Activated CD4-positive, CD25-positive, alpha-beta regulatory T cell treated with anti-CD3 and anti-CD28 coated beads, Interleukin-2, amount 50 U/mL, for 24 hours (primary cell): ENCODE measurements at regions not wholly inside any gene's neighbourhood (a gene's known extent, or its start where the extent isn't known, plus 50 kb on each side); places are given as distances from the start of the nearest gene placed in this dataset.
A peak's percentile ranks its signal among the peaks of the same experiment; 100 is the strongest.

Experiments
- ATAC-seq, 2 donors: fragments of 150-1000 bp; cut with Tn5 transposase; one replicate each; pipeline ENCODE4 v1.10.0; 2021; ENCODE audit warnings: mild to moderate bottlenecking in 1 of 2, moderate library complexity in 1 of 2

DNA sequence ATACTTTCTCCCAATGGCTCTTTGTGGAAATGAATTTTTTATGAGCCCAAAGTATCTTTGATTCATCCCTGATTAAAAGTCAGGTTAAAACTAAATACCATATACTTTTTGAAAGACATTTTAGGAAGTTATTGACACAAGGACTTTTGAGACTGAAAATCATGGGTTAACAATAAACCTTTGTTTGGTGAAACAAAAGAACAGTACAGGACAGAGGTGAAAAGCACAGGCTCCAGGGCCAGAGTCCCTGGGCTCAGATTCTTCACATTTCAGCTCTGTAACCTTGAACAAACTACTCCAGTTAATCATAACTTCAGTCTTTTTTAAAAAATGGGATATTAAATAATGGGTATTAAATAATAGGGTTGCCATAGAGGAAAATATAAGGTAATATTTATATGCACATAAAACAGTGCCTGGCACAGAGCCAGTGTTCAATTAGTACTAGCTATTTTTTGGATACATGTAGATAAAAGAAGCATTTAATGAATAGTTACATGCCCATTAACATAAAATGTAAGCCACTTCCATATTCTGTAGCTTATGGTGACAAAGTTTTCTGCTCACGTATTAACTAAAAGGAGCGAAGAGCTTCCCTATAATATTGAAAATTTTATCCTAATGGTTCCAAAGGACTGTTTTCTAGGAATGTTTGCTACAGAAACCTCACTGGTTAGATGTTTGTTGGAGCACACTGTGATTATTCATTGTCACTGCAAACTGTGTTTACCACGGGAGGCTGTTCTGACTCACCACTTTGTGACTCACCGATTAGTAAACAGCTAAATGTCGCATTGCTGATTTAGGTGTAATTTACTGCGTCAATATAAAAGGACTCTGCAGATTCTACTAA is 255.4 kb downstream of the DAD1 start:
- no peak for ATAC-seq

GRCh38 chr14:22332686-22333421 is 256.2 kb downstream of the DAD1 start:
- ATAC-seq = no peak

- ATAC-seq = no peak
Measured at GRCh38 chr14:22329371-22329770, 259.7 kb downstream of the DAD1 start.

DNA sequence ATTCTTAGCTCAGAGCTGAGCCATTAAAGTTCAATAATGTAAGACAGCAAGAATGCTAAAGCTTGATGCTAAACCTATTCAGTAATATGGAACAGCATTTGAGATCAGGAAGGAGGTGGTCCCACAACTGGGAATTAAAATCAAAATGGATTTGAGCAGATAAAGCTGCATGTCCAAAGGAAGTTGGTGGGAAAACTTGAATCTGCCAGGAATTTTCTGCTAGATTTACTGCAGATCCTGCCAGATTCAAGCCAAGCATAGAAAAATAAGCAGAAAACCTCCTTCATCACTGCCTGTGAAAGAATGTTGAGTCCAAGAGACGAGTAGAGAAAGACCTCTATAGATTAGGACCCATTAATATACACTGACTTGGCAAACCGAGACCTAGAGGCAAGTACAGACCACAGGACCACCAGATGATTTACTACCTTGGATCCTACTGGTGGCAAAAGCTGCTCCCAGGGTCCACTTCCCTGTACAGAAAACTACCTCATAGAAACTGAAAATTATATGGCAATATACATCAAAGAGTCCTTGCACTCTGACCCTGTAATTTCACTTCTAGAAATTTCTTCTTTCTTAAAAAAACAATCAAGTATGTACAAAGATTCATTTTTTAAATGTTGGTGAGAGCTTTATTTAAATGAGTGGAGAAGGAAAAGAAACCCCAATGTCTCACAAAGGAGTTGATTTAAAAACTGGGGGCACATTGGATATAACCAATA is 263.2 kb downstream of the DAD1 start:
- no peak for ATAC-seq

GRCh38 chr14:22320362-22320750 is 268.7 kb downstream of the DAD1 start:
- ATAC-seq = no peak

DNA sequence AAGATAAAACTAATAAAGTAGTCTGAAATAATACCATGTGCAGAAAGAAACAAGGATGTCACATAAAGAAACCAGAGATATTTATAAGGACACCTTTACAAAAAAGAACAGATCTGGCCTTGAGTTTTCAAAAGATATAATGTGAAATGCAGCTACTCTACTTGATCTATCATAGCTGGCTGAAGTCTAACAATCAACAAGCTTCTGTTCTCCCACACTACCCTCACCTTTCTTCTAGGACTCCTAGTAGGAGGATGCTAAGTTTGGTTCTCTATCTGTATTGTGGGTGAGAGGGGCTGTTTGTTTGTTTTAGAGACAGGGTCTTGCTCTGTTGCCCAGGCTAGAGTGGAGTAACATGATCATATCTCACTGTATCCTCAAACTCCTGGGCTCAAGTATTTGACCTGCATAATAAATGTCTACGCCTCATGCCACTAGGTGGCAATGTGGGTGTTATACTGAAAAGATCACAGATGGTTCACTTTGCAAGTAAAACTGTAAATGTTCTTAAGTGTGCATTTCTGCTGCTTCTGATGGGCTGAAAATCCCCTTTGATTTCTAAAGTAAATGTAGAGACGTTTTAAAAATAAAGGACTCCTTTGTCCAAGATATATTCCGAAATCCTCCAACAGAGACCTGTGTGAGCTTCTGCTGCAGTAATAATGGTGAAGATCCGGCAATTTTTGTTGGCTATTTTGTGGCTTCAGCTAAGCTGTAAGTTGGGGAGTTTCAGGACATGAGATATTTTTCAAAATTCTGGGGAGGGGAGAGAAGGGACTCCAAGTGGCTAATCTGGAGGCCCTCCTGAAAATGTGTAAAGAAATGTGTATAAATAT is 269.3 kb downstream of the DAD1 start:
- no peak for ATAC-seq

DNA sequence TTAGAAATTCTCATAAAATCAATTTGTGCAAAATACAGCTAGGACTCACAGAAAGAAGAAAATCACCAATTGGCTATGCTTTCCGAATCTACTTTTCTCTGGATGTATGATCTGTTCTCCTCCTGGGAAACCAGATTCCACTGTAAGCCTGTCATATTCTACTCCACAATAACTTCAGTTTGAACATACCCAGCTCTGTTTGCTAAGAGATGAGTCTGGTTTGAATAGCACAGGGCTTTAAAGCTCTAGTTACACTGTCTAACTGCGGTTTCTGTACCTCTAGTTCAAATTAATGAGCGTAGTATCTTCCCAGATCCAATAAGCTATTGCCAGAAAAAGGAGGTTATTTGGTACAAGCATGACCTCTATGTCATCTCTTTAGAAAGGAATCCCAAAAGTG is 270.1 kb downstream of the DAD1 start:
- ATAC-seq = no peak

DNA sequence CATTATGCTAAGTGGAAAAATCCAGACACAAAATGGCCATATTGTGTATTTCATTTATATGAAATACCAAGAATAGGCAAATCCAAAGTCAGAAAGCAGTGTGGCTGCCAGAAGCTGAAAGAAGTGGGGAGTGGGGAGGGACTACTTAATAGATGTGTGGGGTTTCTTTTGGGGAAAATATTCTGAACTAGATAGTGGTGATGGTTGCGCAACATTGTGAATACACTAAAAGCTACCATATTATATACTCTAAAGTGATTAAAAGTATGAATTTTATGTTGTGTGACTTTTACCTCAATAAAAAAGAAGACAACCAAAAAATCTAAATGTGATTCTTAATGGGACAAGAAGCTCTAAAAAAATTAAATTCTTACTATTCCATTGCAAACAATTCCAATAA is 272.6 kb downstream of the DAD1 start:
- no peak for ATAC-seq

GRCh38 chr14:22315336-22315735 is 273.7 kb downstream of the DAD1 start:
- ATAC-seq = no peak

GRCh38 chr14:22314183-22314820 is 274.7 kb downstream of the DAD1 start:
- ATAC-seq = peak in 1 of 2 donors; percentile 49

DNA sequence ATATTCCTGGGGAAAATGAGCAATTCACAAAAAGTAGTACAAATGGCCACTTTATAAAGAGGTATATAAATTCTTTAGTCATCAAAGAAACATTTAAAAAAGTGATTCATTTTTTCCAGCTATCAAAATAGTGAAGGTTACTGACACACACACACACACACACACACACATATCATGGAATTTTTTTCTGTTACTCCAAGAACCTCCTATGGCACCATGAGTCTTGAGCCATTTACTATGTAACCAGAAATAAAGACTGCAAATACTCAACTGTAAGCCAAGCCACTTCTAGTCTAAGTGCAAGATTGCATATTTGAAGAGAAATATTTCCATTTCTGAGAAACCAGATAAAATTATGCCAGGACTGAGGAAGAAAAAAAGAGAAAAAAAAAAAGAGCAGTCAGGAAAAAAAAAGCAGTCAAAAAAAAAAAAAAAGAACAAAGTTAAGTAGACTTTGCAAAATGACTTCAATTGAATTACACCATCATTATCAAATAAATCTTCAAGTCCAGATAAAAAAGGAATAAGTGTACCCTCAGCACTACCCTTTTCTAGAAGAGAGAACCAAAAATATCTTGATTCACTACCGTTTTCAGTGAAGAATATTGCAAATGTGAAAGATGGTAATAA is 275.7 kb downstream of the DAD1 start:
- ATAC-seq = no peak

GRCh38 chr14:22311636-22312035 is 277.4 kb downstream of the DAD1 start:
- no peak for ATAC-seq

GRCh38 chr14:22305607-22306006 is 283.4 kb downstream of the DAD1 start:
- no peak for ATAC-seq

DNA sequence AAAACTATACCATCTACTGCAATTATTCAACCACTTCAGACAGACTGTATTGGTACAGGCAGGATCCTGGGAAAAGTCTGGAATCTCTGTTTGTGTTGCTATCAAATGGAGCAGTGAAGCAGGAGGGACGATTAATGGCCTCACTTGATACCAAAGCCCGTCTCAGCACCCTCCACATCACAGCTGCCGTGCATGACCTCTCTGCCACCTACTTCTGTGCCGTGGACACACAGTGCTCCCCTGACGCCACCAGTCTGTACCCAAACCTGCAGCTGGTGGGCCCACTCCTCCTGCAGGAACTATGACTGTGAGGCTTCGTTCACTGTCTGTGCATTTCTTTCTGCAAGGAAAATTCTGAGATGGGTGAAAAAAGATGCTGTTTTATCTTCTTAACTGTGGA is 284.7 kb downstream of the DAD1 start:
- ATAC-seq = no peak

- no peak for ATAC-seq
Measured at GRCh38 chr14:22303589-22304195, 285.3 kb downstream of the DAD1 start.

- ATAC-seq = no peak
Measured at GRCh38 chr14:22300646-22301045, 288.4 kb downstream of the DAD1 start.

DNA sequence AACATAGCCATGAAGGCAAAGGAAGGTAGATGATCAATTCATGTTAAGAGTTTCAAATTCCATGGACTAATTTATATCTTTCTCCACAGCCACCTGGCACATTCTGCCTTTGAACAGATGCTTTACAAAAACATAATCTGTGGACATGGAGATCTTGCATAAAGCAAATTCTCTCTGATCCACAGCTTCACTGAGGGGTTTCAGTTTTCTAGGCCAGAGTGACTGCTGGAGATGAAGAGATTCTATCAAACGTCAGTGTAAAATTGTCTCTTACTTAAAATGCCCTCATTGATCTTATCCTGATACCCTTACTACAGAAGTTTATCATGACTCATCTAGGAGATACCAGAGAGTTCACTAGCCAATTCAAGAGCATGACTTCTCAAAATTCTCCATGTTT is 291.6 kb downstream of the DAD1 start:
- ATAC-seq = no peak

- ATAC-seq = no peak
Measured at GRCh38 chr14:22296722-22297121, 292.3 kb downstream of the DAD1 start.

DNA sequence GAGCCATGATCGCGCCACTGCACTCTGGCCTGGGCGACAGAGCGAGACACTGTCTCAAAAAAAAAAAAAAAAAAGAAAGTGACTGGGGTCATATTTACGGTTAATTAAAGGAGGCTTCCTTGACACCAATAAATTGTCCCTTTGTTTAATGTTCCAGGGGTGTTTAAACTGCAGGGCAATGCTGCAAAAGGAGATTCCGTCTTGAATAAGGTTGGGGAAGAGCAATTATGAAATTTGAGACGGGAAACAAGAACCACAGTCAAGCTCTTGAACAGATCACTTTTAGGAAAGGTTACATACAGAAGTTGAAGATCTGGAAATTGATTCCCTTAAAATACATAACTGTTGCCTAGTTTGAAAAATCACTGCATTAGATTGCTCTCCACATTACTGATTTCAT is 292.9 kb downstream of the DAD1 start:
- no peak for ATAC-seq

- ATAC-seq = no peak
Measured at GRCh38 chr14:22291406-22291805, 297.6 kb downstream of the DAD1 start.

DNA sequence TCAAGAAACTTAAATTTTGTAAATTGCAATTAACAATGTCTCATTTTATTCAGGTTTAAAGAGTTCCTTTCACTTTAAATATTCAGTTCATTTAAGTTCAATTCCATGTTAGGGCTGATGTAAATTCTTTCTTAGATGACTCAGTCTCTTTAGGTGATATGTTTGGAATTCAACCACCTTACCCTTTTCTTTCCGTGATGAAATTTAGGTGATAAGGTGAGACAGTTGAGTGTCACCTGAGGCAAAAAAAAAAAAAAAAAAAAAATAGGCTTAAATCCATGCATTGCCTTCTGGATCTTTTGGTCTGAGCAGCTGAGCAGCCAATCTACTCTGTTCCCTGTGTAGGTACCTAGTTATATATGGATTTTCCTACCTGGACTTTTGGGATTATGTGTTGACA is 299.5 kb downstream of the DAD1 start:
- no peak for ATAC-seq
